SU-DHL-6 (cell line): ENCODE measurements at regions not wholly inside any gene's neighbourhood (a gene's known extent, or its start where the extent isn't known, plus 50 kb on each side); places are given as distances from the start of the nearest gene placed in this dataset.

Source experiments
- H2AFZ ChIP-seq: fragments of 200-600 bp; sonication (generic); 2 replicates; pipeline ENCODE4 v1.6.1; 2014; ENCODE audit warnings: low read depth, mild to moderate bottlenecking, moderate library complexity, mixed read lengths, antibody characterized with exemption, low read length; ENCODE audit not compliant: severe bottlenecking
- H3F3A ChIP-seq: fragments of 200-600 bp; shearing (Covaris generic); 2 replicates; pipeline ENCODE4 v1.6.0; 2016; ENCODE audit warnings: antibody characterized with exemption, mild to moderate bottlenecking; ENCODE audit not compliant: insufficient read depth
- H3K27ac ChIP-seq: fragments of 200-600 bp; sonication (generic); 2 replicates; pipeline ENCODE4 v1.5.1; 2016; ENCODE audit warnings: low read depth, mild to moderate bottlenecking, low read length, moderate library complexity, mixed read lengths
- H3K27me3 ChIP-seq: fragments of 200-600 bp; sonication (generic), shearing (Covaris generic); 2 replicates; pipeline ENCODE4 v1.6.0; 2014; ENCODE audit warnings: mild to moderate bottlenecking, low read length
- H3K36me3 ChIP-seq: fragments of 200-600 bp; sonication (generic); 2 replicates; pipeline ENCODE4 v1.6.1; 2014; ENCODE audit warnings: mild to moderate bottlenecking, low read length, mixed read lengths
- H3K4me2 ChIP-seq: fragments of 300-600, 200-600 bp; shearing (Covaris generic), sonication (generic); 2 replicates; pipeline ENCODE4 v1.6.0; 2014; ENCODE audit warnings: low read length, low read depth, mild to moderate bottlenecking; ENCODE audit not compliant: poor library complexity, severe bottlenecking
- H3K4me3 ChIP-seq: fragments of 200-600 bp; sonication (generic); 2 replicates; pipeline ENCODE4 v1.5.1; 2014; ENCODE audit warnings: antibody characterized with exemption, low read length, mild to moderate bottlenecking, mixed read lengths; ENCODE audit not compliant: insufficient read depth, poor library complexity, severe bottlenecking
- H3K79me2 ChIP-seq: fragments of 200-600 bp; sonication (generic); 2 replicates; pipeline ENCODE4 v1.6.1; 2014; ENCODE audit warnings: mild to moderate bottlenecking, low read length, moderate library complexity; ENCODE audit not compliant: insufficient read depth
- H3K9ac ChIP-seq: fragments of 200-600 bp; sonication (generic); 2 replicates; pipeline ENCODE4 v1.7.0; 2014; ENCODE audit warnings: mild to moderate bottlenecking, low read length
- H3K9me2 ChIP-seq: fragments of 200-600 bp; sonication (generic); replicated peaks from 2 replicates; pipeline ENCODE4 v1.6.1; 2014; ENCODE audit warnings: low read length; ENCODE audit not compliant: insufficient read depth
- H3K9me3 ChIP-seq: fragments of 200-600 bp; sonication (generic); 2 replicates; pipeline ENCODE4 v1.6.1; 2014; ENCODE audit warnings: low read length, mixed read lengths; ENCODE audit not compliant: insufficient read depth
- H4K20me1 ChIP-seq: fragments of 200-600 bp; sonication (generic); 2 replicates; pipeline ENCODE4 v1.6.1; 2014; ENCODE audit warnings: low read depth, mild to moderate bottlenecking, antibody characterized with exemption, low read length, moderate library complexity, mixed read lengths
- EZH2phosphoT487 ChIP-seq: fragments of 200-600 bp; sonication (generic), shearing (Covaris generic); conservative IDR thresholded peaks from 2 replicates; pipeline ENCODE4 v1.6.1; 2018; ENCODE audit warnings: mild to moderate bottlenecking, antibody characterized with exemption, low read length, moderate library complexity, mixed read lengths
- TF ChIP-seq, protein P1 (sequence below): fragments of 200-600 bp; sonication (generic); IDR thresholded peaks from one replicate; pipeline ENCODE4 v1.5.1; 2017; ENCODE audit warnings: antibody characterized with exemption, mild to moderate bottlenecking, low read length, moderate library complexity; ENCODE audit not compliant: insufficient read depth, poor library complexity, severe bottlenecking

DNA sequence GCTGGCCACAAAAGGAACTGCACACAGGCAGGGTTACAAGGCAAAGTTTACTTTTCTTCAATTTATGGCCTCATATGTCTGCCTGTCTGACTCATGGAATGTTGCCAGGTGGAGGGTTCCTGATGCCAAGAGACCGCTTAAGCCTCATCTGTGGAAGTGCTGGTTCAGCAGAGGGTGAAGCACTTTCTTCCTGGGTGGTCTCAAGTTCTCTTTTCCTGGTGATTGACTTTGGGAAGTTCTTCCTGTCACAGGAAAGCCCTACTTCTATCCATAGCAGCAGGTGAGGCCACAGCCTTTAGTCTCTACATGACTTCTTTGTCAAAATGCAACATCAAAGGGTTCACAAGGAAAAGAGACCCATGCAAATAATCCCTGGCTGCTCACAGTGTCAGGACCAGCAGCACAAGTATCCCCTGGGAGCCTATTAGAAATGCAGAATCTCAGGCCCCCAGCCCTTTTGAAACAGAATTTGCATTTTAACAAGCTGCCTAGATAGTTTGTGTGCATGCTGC lies 81.4 kb upstream of the IGFBP7 start:
- Histone ChIP-seq H3F3A (no peaks in the 10 kb centered on the region), H3K79me2 (no peaks in the 10 kb centered on the region), H3K27me3 (no peaks in the 10 kb centered on the region), H4K20me1 (no peaks in the 10 kb centered on the region), H3K4me3 (no peak overlapping the region), H3K9me3 (no peaks in the 10 kb centered on the region), H3K9ac (no peak overlapping the region), H3K9me2 (no peaks in the 10 kb centered on the region), H3K36me3 (no peaks in the 10 kb centered on the region), H3K4me2 (no peak overlapping the region), H2AFZ (no peak overlapping the region), H3K27ac (no peak overlapping the region)
- TF ChIP-seq EZH2phosphoT487, result no peak
- TF ChIP-seq, protein P1, sequence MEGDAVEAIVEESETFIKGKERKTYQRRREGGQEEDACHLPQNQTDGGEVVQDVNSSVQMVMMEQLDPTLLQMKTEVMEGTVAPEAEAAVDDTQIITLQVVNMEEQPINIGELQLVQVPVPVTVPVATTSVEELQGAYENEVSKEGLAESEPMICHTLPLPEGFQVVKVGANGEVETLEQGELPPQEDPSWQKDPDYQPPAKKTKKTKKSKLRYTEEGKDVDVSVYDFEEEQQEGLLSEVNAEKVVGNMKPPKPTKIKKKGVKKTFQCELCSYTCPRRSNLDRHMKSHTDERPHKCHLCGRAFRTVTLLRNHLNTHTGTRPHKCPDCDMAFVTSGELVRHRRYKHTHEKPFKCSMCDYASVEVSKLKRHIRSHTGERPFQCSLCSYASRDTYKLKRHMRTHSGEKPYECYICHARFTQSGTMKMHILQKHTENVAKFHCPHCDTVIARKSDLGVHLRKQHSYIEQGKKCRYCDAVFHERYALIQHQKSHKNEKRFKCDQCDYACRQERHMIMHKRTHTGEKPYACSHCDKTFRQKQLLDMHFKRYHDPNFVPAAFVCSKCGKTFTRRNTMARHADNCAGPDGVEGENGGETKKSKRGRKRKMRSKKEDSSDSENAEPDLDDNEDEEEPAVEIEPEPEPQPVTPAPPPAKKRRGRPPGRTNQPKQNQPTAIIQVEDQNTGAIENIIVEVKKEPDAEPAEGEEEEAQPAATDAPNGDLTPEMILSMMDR, result no peak

GRCh38 chr4:57190601-57191481 lies 80.7 kb upstream of the IGFBP7 start:
- no peak overlapping the region for H2AFZ ChIP-seq
- no peak overlapping the region for H3K9ac ChIP-seq

DNA sequence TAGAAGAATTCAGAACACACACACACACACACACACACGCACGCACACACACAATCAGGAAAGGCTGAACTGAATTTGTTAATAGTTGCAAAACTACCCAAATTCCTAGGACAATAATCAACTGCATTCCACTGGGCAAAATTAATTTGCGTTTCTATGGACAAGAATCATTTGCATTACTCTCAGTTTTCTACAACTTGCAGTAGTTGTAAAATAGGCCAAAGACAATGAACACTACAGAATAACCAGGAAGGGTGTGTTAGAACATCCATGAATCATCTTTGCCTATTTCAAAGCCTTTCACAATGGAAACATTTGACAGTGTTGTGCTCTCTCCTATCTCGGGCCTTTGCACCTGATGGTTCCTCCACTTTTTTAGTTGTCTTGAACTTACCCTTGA lies 77.1 kb upstream of the IGFBP7 start:
- Histone ChIP-seq H3K79me2 (no peaks in the 10 kb centered on the region), H3K27ac (no peak overlapping the region), H2AFZ (no peak overlapping the region), H3K4me2 (no peak overlapping the region), H3K9me3 (no peaks in the 10 kb centered on the region), H3K27me3 (no peaks in the 10 kb centered on the region), H3K9ac (no peak overlapping the region), H3K9me2 (no peaks in the 10 kb centered on the region), H3K36me3 (no peaks in the 10 kb centered on the region), H3K4me3 (no peak overlapping the region), H3F3A (no peaks in the 10 kb centered on the region), H4K20me1 (no peaks in the 10 kb centered on the region)
- TF ChIP-seq, protein P1, result no peak
- no peak for TF ChIP-seq EZH2phosphoT487

More at GRCh38 chr4:57190601-57191481, 80.7 kb upstream of the IGFBP7 start:
- no peaks in the 10 kb centered on the region for H3K27me3 ChIP-seq
- TF ChIP-seq, protein P1, result peak; percentile 56
- no peak for TF ChIP-seq EZH2phosphoT487
- no peaks in the 10 kb centered on the region for H3K9me2 ChIP-seq
- no peaks in the 10 kb centered on the region for H3K36me3 ChIP-seq
- H3K27ac ChIP-seq, result no peak overlapping the region
- H3F3A ChIP-seq, result no peaks in the 10 kb centered on the region
- H4K20me1 ChIP-seq, result no peaks in the 10 kb centered on the region
- H3K79me2 ChIP-seq, result no peaks in the 10 kb centered on the region
- no peaks in the 10 kb centered on the region for H3K9me3 ChIP-seq
- H3K4me3 ChIP-seq, result no peak overlapping the region
- H3K4me2 ChIP-seq, result no peak overlapping the region
